Left lung (tissue), 4 donors: ENCODE measurements at regions not wholly inside any gene's neighbourhood (a gene's known extent, or its start where the extent isn't known, plus 50 kb on each side); places are given as distances from the start of the nearest gene placed in this dataset.
"Not testable (repeated sequence)": the region's sequence is repeated elsewhere in the genome, so short reads cannot be mapped to it uniquely, and the experiment has no call there.

ENCODE experiments used
- ATAC-seq: fragments of 200-7000 bp; cut with Tn5 transposase; one replicate; pipeline ENCODE4 v1.9.1; 2020; ENCODE audit warnings: moderate library complexity
- DNase-seq, 4 donors: peaks; one replicate each; pipeline ENCODE4 v3.0.0-alpha.2; 2013 to 2020
- H3K27ac ChIP-seq, 2 donors: fragments of 200-600 bp; sonication (generic) in 1 of 2; one replicate each; pipeline versions ENCODE4 v1.5.0 to v1.8.0; 2020 to 2021
- H3K27me3 ChIP-seq, 2 donors: fragments of 200-600 bp; sonication (generic) in 1 of 2; one replicate each; pipeline versions ENCODE4 v1.5.0 to v1.8.0; 2020 to 2021
- H3K36me3 ChIP-seq, 2 donors: fragments of 200-600 bp; sonication (generic) in 1 of 2; one replicate each; pipeline versions ENCODE4 v1.5.0 to v1.8.0; 2020 to 2021
- H3K4me1 ChIP-seq, 2 donors: fragments of 200-600 bp; one replicate each; pipeline ENCODE4 v1.8.0; 2021
- H3K4me3 ChIP-seq, 2 donors: fragments of 200-600 bp; sonication (generic) in 1 of 2; one replicate each; pipeline versions ENCODE4 v1.5.0 to v1.8.0; 2020 to 2021; ENCODE audit warnings: mild to moderate bottlenecking in 1 of 2
- H3K9me3 ChIP-seq, 2 donors: fragments of 200-600 bp; sonication (generic) in 1 of 2; one replicate each; pipeline versions ENCODE4 v1.5.0 to v1.8.0; 2020 to 2021
- intact Hi-C, 2 donors: fragments of 100-400 bp; cut with DNase I; formaldehyde crosslinking; loops; one replicate each; pipeline versions ENCODE4 v1.11.2 to v1.14.2; 2022
- TF ChIP-seq, protein P1 (sequence below), 2 donors: fragments of 200-600 bp; sonication (generic) in 1 of 2; IDR thresholded peaks; one replicate each; pipeline versions ENCODE4 v1.5.0 to v1.8.0; 2021; ENCODE audit warnings: antibody characterized with exemption in 2 of 2
- donor health status: DM: no; HTN: yes; CAD: no.
- donor health status: DM: no; HTN: no; CAD: no.

DNA sequence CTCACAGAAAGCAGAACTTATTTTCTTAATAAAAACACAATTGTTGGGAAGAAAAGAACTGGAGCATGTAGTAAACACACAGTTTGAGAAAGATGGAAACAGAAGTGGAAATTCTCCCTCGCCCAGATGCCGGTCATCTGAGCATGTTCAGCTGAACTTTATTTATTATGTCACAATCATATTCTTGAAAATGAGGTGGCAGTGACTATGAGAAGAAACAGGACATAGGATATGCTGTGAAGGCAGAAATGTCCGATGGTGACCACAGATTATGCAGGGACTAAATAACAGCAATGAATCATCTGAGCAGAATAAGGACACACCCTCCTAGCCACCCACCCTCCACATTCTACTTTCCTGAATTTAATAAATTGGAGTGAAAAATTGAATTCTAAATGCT lies 425.3 kb upstream of the NOX3 start:
- ATAC-seq, result peak; percentile 46
- Histone ChIP-seq H3K4me3 (no peak overlapping the region), H3K4me1 (peaks cover 0 to 4% of the 10 kb centered on the region in 2 donors), H3K9me3 (no peaks in the 10 kb centered on the region), H3K27me3 (no peaks in the 10 kb centered on the region), H3K27ac (no peak overlapping the region), H3K36me3 (no peaks in the 10 kb centered on the region)
- intact Hi-C loops, result no loop called here
- DNase-seq, result peak in 2 of 4 donors; percentile 33 to 42
- TF ChIP-seq, protein P1, sequence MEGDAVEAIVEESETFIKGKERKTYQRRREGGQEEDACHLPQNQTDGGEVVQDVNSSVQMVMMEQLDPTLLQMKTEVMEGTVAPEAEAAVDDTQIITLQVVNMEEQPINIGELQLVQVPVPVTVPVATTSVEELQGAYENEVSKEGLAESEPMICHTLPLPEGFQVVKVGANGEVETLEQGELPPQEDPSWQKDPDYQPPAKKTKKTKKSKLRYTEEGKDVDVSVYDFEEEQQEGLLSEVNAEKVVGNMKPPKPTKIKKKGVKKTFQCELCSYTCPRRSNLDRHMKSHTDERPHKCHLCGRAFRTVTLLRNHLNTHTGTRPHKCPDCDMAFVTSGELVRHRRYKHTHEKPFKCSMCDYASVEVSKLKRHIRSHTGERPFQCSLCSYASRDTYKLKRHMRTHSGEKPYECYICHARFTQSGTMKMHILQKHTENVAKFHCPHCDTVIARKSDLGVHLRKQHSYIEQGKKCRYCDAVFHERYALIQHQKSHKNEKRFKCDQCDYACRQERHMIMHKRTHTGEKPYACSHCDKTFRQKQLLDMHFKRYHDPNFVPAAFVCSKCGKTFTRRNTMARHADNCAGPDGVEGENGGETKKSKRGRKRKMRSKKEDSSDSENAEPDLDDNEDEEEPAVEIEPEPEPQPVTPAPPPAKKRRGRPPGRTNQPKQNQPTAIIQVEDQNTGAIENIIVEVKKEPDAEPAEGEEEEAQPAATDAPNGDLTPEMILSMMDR (IDR thresholded peaks at IDR 0.05), result no peak

DNA sequence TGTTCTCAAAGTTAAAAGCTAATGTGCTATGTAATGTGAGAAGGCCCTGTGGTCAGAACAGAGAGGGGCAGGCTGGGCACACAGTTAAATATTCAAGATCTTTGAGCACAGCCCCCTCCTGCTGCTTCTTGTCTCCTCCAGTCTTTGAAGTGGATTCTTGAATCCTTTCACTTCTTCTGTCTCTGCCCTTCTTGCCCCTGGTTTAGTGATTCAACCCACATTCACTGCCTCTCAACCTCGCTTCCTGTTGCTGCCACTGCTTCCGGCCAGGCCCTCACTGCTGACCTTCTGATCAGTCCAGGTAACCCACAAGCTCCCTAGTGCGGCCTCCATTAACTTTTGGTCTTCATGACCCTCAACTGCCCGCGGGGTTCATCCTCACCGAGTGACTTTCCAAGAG lies 417.3 kb upstream of the NOX3 start:
- no peaks in the 10 kb centered on the region for H3K36me3 ChIP-seq
- H3K27me3 ChIP-seq, result no peaks in the 10 kb centered on the region
- no peak for DNase-seq
- H3K4me3 ChIP-seq, result no peak overlapping the region
- no peaks in the 10 kb centered on the region for H3K4me1 ChIP-seq
- TF ChIP-seq, protein P1 (IDR thresholded peaks at IDR 0.05), result no peak
- no peaks in the 10 kb centered on the region for H3K9me3 ChIP-seq
- intact Hi-C loops, result no loop called here
- no peak overlapping the region for H3K27ac ChIP-seq
- no peak for ATAC-seq

DNA sequence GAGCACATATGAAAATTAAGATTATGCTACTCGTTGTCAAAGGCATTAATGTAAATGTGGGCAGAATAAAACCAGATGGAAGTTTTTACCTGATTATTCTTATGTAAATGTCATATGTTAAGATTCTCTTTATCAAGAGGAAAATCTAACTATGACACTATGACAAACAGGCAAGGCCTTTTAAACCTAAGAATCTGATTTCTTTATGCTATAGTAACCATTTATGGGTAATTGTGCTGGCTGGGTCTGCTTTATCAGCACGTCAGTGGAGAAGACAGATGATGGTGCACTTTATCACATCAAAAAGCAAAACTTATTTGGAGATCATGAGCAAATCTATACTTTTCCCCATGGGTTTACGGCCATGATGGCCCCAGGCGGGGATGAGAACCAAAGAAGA lies 412.0 kb upstream of the NOX3 start:
- H3K4me1 ChIP-seq, result no peaks in the 10 kb centered on the region
- H3K4me3 ChIP-seq, result no peak overlapping the region
- DNase-seq, result no peak
- H3K36me3 ChIP-seq, result no peaks in the 10 kb centered on the region
- intact Hi-C loops, result no loop called here
- H3K27me3 ChIP-seq, result no peaks in the 10 kb centered on the region
- no peak overlapping the region for H3K27ac ChIP-seq
- peaks cover 0 to 2% of the 10 kb centered on the region in 2 donors for H3K9me3 ChIP-seq
- no peak for ATAC-seq
- TF ChIP-seq, protein P1 (IDR thresholded peaks at IDR 0.05), result no peak

DNA sequence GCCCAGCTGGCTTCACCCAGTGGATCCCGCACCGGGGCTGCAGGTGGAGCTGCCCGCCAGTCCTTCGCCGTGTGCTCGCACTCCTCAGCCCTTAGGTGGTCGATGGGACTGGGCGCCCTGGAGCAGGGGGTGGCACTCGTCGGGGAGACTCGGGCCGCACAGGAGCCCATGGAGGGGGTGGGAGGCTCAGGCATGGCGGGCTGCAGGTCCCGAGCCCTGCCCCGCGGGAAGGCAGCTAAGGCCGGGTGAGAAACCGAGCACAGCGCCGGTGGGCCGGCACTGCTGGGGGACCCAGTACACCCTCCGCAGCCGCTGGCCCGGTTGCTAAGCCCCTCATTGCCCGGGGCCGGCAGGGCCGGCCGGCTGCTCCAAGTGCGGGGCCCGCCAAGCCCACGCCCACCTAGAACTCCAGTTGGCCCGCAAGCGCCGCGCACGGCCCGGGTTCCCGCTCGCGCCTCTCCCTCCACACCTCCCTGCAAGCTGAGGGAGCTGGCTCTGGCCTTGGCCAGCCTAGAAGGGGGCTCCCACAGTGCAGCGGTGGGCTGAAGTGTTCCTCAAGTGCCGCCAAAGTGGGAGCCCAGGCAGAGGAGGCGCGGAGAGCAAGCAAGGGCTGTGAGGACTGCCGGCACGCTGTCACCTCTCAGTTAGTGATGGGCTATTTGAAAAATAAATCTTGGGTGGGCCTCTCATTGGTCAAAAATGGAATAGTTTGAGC lies 411.2 kb upstream of the NOX3 start:
- ATAC-seq, result not testable (repeated sequence)

DNA sequence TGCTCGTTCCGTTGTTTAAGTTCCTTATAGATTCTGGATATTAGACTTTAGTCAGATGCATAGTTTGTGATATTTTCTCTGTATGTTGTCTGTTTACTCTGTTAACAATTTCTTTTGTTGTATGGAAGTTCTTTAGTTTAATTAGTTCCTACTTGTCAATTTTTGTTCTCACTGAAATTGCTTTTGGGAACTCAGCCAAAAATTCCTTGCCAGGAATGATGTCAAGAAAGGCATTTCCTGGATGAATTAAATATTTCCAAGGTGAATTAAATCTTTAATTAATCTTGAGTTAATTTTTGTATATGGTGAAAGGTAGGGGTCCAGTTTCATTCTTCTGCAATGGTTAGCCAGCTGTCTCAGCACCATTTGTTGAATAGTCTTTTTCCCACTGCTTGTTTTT lies 406.2 kb upstream of the NOX3 start:
- no peak for DNase-seq
- ATAC-seq, result no peak
- TF ChIP-seq, protein P1 (IDR thresholded peaks at IDR 0.05), result no peak
- no peaks in the 10 kb centered on the region for H3K4me1 ChIP-seq
- no peaks in the 10 kb centered on the region for H3K36me3 ChIP-seq
- H3K27ac ChIP-seq, result no peak overlapping the region
- H3K4me3 ChIP-seq, result no peak overlapping the region
- H3K27me3 ChIP-seq, result no peaks in the 10 kb centered on the region
- intact Hi-C loops, result no loop called here
- H3K9me3 ChIP-seq, result peaks cover 0 to 31% of the 10 kb centered on the region in 2 donors

More for the DNA sequence above, 411.2 kb upstream of the NOX3 start:
- H3K4me1 ChIP-seq, H3K27ac ChIP-seq, intact Hi-C loops, H3K27me3 ChIP-seq, H3K4me3 ChIP-seq, DNase-seq, H3K36me3 ChIP-seq, H3K9me3 ChIP-seq: not testable (repeated sequence)

DNA sequence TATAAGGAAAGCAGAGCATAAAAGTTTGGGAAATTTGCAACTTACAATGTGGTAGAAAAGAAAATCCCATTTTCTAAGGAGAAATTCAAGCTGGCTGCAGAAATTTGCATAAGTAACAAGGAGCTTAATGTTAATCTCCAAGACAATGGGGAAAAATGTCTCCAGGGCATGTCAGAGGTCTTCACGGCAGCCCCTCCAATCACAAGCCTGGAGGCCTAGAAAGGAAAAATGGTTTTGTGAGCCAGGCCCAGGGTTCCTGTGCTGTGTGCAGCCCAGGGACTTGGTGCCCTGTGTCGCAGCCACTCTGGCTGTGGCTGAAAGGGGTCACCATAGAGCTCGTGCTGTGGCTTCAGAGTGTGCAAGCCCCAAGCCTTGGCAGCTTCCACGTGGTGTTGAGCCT lies 403.3 kb upstream of the NOX3 start:
- H3K36me3 ChIP-seq, H3K4me3 ChIP-seq, ATAC-seq, H3K27me3 ChIP-seq, DNase-seq, H3K27ac ChIP-seq, intact Hi-C loops, H3K4me1 ChIP-seq: not testable (repeated sequence)
- peaks cover 0 to 31% of the 10 kb centered on the region in 2 donors for H3K9me3 ChIP-seq
